ENCODE measurements at regions not wholly inside any gene's neighbourhood (a gene's known extent, or its start where the extent isn't known, plus 50 kb on each side); places are given as distances from the start of the nearest gene placed in this dataset.

- TF ChIP-seq CTCF (IDR thresholded peaks at IDR 0.05) = no peak
- TF ChIP-seq POLR2A (IDR thresholded peaks at IDR 0.05) = no peak
Measured at GRCh38 chr16:6216836-6217235, 1115.8 kb upstream of the RBFOX1 start.
